Activated CD8-positive, alpha-beta memory T cell treated with anti-CD3 and anti-CD28 coated beads for 48 hours (primary cell): ENCODE measurements at regions not wholly inside any gene's neighbourhood (a gene's known extent, or its start where the extent isn't known, plus 50 kb on each side); places are given as distances from the start of the nearest gene placed in this dataset.

Source experiments
- DNase-seq, 3 experiments: peaks; one replicate each; pipeline ENCODE4 v3.0.0-alpha.2; 2020; ENCODE audit warnings: low read depth in 2 of 3, low spot score in 2 of 3

DNA sequence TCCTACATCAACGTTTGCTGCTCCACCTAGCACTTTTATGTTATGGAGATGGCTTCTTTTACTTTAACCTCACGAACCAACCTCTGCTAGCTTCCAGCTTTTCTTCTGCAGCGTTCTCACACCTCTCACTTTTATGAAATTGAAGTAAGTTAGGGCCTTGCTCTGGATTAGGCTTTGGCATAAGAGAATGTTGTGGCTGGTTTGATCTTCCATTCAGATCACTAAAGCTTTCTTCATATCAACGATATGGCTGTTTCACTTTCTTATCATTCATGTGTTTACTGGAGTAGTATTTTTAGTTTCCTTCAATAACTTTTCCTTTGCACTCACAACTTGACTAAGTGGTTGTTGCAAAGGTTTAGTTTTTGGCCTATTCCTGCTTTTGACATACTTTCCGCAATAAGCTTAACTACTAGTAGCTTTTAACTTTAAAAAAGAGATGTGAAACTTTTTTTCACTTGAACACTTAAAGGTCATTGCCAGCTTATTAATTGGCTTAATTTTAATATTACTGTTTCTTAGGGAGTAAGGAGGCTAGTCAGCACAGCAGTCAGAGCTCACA, 60.0 kb upstream of the SPRY2 start:
- no peak for DNase-seq

DNA sequence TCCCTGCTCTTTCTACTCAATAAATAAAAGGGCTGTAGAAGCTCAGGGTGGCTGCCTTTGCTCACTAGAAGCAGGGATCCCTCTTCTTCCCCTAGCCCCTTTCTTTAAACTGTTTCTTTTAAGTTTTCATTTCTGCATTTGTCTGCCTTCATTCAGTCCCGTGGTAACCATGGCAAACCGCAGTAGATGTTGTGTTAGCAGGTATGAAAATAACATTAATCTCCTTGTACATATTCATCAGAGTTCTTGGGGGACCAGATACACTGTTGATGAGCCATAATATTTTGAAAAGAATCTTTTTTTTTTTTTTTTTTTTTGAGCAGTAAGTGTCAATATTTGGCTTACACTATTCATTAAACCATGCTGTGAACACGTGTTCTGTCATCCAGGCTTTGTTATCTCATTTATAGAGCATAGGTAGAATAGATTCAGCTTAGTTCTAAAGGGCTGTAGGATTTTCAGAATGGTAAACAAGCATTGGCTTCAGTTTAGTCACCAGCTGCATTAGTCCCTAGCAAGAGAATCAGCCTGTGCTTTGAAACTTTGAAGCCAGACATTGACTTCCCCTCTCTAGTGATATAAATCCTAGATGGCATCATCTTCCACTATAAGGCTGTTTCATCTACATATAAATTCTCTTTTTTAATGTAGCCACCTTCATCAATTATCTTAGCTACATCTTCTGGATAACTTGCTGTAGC, 59.4 kb upstream of the SPRY2 start:
- DNase-seq = no peak

DNA sequence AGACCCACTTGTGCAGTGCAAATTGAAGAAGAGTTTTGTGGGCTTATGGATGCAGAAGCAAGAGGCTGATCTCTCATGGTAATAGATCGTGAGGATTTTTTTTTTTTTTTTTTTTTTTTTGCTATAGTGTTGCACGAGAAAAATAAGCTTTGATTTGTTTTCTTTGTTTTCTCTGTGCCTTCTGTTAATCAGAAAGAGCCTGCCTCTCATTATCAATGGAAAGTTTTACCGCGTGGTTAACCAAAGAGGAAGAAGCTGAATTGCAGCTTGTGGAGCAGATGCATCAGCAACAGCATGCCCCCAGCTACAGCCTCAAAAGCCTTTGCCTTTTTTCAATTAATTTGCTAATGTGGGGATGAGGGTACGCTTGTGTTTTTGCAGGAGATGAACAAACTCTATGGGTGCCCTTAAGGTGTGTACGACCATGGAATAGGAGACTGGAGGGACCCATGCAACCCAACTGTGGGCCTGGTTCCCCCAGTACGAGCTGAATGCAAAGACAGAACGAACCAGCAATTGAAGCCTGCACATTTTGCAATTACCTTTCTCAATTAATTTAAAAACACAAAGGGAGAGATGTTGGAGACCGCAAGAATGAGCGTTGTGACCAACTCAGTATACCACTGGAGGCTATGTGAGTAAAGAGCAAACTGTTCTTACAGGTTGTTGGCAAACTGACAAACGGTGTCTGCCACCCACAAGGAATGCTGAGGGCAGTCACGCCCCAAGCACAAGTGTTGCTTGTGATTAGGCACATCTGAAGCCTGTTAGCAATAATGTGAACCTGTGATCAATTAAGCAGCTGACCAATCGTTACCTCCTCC, 58.6 kb upstream of the SPRY2 start:
- DNase-seq = no peak
